SK-N-SH (cell line): ENCODE measurements at regions not wholly inside any gene's neighbourhood (a gene's known extent, or its start where the extent isn't known, plus 50 kb on each side); places are given as distances from the start of the nearest gene placed in this dataset.

Source experiments
- JUND ChIP-seq: IDR thresholded peaks from 2 replicates; pipeline ENCODE4 v1.4.0; 2012
- MXI1 ChIP-seq: IDR thresholded peaks from 2 replicates; pipeline ENCODE4 v1.6.1; 2012; ENCODE audit warnings: mild to moderate bottlenecking, low read depth, low read length, improper control_type of control experiment
- NFIC ChIP-seq: IDR thresholded peaks from 2 replicates; pipeline ENCODE4 v1.4.0; 2012; ENCODE audit warnings: borderline replicate concordance
- RXRA ChIP-seq: IDR thresholded peaks from 2 replicates; pipeline ENCODE4 v1.4.0; 2012; ENCODE audit warnings: low read depth, mild to moderate bottlenecking, borderline replicate concordance
- SIN3A ChIP-seq: IDR thresholded peaks from 2 replicates; pipeline ENCODE4 v1.6.1; 2012; ENCODE audit warnings: low read depth, mild to moderate bottlenecking, low read length, moderate library complexity, borderline replicate concordance
- SMC3 ChIP-seq: IDR thresholded peaks from 2 replicates; pipeline ENCODE4 v1.6.1; 2012; ENCODE audit warnings: low read depth, low read length, improper control_type of control experiment
- YY1 ChIP-seq: IDR thresholded peaks from 2 replicates; pipeline ENCODE4 v1.4.0; 2012; ENCODE audit warnings: low read depth, mild to moderate bottlenecking
- TF ChIP-seq, protein P1 (sequence below): fragments of 200-600 bp; sonication (generic); IDR thresholded peaks from 2 replicates; pipeline ENCODE4 v1.6.1; 2017; ENCODE audit warnings: antibody characterized with exemption, mild to moderate bottlenecking, moderate library complexity
- TF ChIP-seq, protein P2 (sequence below): fragments of 150-350 bp; IDR thresholded peaks from 2 replicates; pipeline ENCODE4 v1.6.1; 2017; ENCODE audit warnings: antibody characterized with exemption, low read length, low read depth, borderline replicate concordance
- TF ChIP-seq, protein P3 (sequence below): IDR thresholded peaks from 2 replicates; pipeline ENCODE4; 2012

DNA sequence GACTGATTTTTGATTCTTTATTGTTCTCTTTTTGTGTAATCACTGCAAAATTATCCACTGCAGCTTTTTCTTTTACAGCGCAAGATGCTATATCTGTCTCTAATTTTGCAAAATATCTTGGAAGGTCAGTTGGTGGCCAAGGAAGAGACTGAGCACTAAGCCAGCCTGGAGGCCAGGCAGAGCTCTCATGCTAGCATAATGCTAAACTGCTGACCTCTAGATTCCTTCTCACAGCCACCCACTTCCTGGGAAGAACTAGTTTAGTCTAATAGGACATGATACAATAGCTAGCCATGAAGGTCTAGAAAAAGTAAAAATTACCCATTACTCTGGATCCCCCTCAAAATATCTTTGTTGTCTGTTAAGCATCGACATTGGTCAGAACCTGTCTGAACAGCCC, 227.2 kb upstream of the ARHGAP20 start:
- no peak for TF ChIP-seq JUND
- TF ChIP-seq, protein P1, sequence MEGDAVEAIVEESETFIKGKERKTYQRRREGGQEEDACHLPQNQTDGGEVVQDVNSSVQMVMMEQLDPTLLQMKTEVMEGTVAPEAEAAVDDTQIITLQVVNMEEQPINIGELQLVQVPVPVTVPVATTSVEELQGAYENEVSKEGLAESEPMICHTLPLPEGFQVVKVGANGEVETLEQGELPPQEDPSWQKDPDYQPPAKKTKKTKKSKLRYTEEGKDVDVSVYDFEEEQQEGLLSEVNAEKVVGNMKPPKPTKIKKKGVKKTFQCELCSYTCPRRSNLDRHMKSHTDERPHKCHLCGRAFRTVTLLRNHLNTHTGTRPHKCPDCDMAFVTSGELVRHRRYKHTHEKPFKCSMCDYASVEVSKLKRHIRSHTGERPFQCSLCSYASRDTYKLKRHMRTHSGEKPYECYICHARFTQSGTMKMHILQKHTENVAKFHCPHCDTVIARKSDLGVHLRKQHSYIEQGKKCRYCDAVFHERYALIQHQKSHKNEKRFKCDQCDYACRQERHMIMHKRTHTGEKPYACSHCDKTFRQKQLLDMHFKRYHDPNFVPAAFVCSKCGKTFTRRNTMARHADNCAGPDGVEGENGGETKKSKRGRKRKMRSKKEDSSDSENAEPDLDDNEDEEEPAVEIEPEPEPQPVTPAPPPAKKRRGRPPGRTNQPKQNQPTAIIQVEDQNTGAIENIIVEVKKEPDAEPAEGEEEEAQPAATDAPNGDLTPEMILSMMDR, result no peak
- no peak for TF ChIP-seq SMC3
- no peak for TF ChIP-seq SIN3A
- TF ChIP-seq, protein P2, sequence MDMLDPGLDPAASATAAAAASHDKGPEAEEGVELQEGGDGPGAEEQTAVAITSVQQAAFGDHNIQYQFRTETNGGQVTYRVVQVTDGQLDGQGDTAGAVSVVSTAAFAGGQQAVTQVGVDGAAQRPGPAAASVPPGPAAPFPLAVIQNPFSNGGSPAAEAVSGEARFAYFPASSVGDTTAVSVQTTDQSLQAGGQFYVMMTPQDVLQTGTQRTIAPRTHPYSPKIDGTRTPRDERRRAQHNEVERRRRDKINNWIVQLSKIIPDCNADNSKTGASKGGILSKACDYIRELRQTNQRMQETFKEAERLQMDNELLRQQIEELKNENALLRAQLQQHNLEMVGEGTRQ, result no peak
- TF ChIP-seq NFIC, result no peak
- TF ChIP-seq, protein P3, sequence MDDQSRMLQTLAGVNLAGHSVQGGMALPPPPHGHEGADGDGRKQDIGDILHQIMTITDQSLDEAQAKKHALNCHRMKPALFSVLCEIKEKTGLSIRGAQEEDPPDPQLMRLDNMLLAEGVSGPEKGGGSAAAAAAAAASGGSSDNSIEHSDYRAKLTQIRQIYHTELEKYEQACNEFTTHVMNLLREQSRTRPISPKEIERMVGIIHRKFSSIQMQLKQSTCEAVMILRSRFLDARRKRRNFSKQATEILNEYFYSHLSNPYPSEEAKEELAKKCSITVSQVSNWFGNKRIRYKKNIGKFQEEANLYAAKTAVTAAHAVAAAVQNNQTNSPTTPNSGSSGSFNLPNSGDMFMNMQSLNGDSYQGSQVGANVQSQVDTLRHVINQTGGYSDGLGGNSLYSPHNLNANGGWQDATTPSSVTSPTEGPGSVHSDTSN, result no peak
- TF ChIP-seq RXRA, result no peak
- TF ChIP-seq YY1, result no peak
- TF ChIP-seq MXI1, result no peak
